Adrenal gland (tissue), 5 donors: ENCODE measurements at regions not wholly inside any gene's neighbourhood (a gene's known extent, or its start where the extent isn't known, plus 50 kb on each side); places are given as distances from the start of the nearest gene placed in this dataset.

Source experiments
- POLR2A ChIP-seq, 2 donors: fragments of 450-650 bp; IDR thresholded peaks; one replicate each; pipeline ENCODE4 v1.6.1; 2017; ENCODE audit warnings: antibody characterized with exemption in 2 of 2, mild to moderate bottlenecking in 2 of 2, moderate library complexity in 1 of 2
- TF ChIP-seq, protein P1 (sequence below), 6 experiments: fragments of 450-650 bp in 4 of 6; fragments of 200-600 bp in 2 of 6; sonication (generic) in 1 of 6; IDR thresholded peaks; 1 replicate in 5 of 6; 2 replicates in 1 of 6; pipeline versions ENCODE4 v1.5.1 to v1.8.0; 2016 to 2021; ENCODE audit warnings: antibody characterized with exemption in 6 of 6, mild to moderate bottlenecking in 2 of 6, moderate library complexity in 1 of 6
- donor health status: DM: no; HTN: no; CAD: no.

DNA sequence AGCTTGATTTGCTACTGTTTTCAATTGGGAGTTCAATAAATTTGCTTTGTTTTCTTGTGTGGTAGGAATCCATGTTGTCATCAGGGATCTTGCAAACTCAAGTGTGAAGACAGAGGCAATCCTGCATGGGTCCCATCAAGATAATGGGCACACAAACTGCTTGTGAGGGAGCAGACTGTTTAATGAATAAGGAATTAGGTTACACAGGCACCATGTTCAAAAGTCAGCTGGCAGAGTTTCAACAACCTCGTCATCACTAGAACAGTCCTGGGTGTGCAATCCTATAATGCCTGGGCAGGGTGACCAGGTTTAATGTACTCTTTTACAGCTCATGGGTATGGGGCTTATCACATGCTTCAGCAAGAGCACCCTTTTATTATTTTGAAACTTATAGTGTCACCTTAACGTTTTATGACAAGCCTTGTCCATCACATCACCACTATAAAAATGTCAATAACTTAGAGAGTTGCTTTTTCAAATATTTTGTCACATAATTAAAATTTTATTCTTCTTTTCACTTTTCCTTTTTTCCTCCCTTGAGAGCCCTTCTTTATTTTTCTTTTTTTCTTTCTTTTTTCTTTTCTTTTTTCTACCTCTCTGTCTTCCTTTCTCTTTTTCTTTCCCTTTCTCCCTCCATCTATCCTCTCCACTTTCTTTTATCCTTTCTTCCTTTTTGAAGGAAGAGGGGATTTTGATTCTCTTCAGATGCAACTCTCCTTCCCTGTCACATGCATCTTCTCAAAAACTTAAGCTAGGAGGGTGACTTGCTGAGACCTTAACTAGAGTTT, 252.2 kb upstream of the ATP2B1 start:
- TF ChIP-seq, protein P1, sequence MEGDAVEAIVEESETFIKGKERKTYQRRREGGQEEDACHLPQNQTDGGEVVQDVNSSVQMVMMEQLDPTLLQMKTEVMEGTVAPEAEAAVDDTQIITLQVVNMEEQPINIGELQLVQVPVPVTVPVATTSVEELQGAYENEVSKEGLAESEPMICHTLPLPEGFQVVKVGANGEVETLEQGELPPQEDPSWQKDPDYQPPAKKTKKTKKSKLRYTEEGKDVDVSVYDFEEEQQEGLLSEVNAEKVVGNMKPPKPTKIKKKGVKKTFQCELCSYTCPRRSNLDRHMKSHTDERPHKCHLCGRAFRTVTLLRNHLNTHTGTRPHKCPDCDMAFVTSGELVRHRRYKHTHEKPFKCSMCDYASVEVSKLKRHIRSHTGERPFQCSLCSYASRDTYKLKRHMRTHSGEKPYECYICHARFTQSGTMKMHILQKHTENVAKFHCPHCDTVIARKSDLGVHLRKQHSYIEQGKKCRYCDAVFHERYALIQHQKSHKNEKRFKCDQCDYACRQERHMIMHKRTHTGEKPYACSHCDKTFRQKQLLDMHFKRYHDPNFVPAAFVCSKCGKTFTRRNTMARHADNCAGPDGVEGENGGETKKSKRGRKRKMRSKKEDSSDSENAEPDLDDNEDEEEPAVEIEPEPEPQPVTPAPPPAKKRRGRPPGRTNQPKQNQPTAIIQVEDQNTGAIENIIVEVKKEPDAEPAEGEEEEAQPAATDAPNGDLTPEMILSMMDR (IDR thresholded peaks at IDR 0.05): no peak
- no peak for TF ChIP-seq POLR2A (IDR thresholded peaks at IDR 0.05)
